Lung (tissue), 11 donors: ENCODE measurements at regions not wholly inside any gene's neighbourhood (a gene's known extent, or its start where the extent isn't known, plus 50 kb on each side); places are given as distances from the start of the nearest gene placed in this dataset.

Experiments used
- ATAC-seq: fragments of 200-7000 bp; cut with Tn5 transposase; one replicate; pipeline ENCODE4 v1.9.1; 2020; ENCODE audit warnings: moderate number of reproducible peaks; ENCODE audit not compliant: insufficient read depth, low FRiP score
- DNase-seq, 3 donors: peaks; one replicate each; pipeline ENCODE4 v3.0.0-alpha.2; 2013 to 2017
- H3K27ac ChIP-seq, 2 donors: one replicate each; pipeline ENCODE4 v1.5.1; 2013; ENCODE audit warnings: mild to moderate bottlenecking in 2 of 2, moderate library complexity in 2 of 2, control low read depth in 1 of 2, inconsistent platforms in 1 of 2, low read depth in 1 of 2, low read length in 1 of 2
- H3K27me3 ChIP-seq, 3 donors: one replicate each; pipeline ENCODE4 v1.5.1; 2013; ENCODE audit warnings: low read length in 2 of 3; ENCODE audit not compliant: control insufficient read depth in 3 of 3, insufficient read depth in 3 of 3
- H3K36me3 ChIP-seq, 4 donors: one replicate each; pipeline ENCODE4 v1.5.1; 2013; ENCODE audit warnings: low read length in 4 of 4, mild to moderate bottlenecking in 1 of 4, moderate library complexity in 1 of 4; ENCODE audit not compliant: control insufficient read depth in 4 of 4, insufficient read depth in 4 of 4
- H3K4me1 ChIP-seq, 5 donors: one replicate each; pipeline ENCODE4 v1.5.1; 2013; ENCODE audit warnings: low read length in 5 of 5, mild to moderate bottlenecking in 2 of 5, moderate library complexity in 1 of 5; ENCODE audit not compliant: control insufficient read depth in 5 of 5, insufficient read depth in 5 of 5
- H3K4me3 ChIP-seq: one replicate; pipeline ENCODE4 v1.5.1; 2013; ENCODE audit warnings: mild to moderate bottlenecking, control low read depth, moderate library complexity
- H3K9ac ChIP-seq, 2 donors: one replicate each; pipeline ENCODE4 v1.5.1; 2013; ENCODE audit warnings: low read length in 2 of 2, control low read depth in 1 of 2; ENCODE audit not compliant: insufficient read depth in 1 of 2
- H3K9me3 ChIP-seq, 4 donors: one replicate each; pipeline ENCODE4 v1.5.1; 2013; ENCODE audit warnings: low read length in 3 of 4, mild to moderate bottlenecking in 1 of 4, moderate library complexity in 1 of 4; ENCODE audit not compliant: control insufficient read depth in 4 of 4, insufficient read depth in 3 of 4
- CTCF ChIP-seq: IDR thresholded peaks from 2 replicates; pipeline ENCODE4 v1.5.1; 2012; ENCODE audit warnings: mild to moderate bottlenecking; ENCODE audit errors: control extremely low read depth, extremely low read depth
- WGBS, 2 donors: extraction: QIAGEN DNeasy Blood & Tissue Kit; methylation state at CpG; one replicate each; pipeline ENCODE4 v1.1.7; 2013; 5-methylcytosine and 5-hydroxymethylcytosine counted together
- donor health status: control.
- donor health status: control.
- donor health status: Bipolar disorder and iron deficiency.
- donor health status: healthy.
- donor health status: DM: yes; HTN: yes; CAD: no.

- no peak overlapping the region for H3K4me3 ChIP-seq
- no peaks in the 10 kb centered on the region for H3K36me3 ChIP-seq
- WGBS, 2 donors: 40 to 70% methylated on average over 1 of the region's 1 CpG
- peaks cover 0 to 13% (median 0%) of the 10 kb centered on the region in 5 donors for H3K4me1 ChIP-seq
- ATAC-seq: no peak
- no peaks in the 10 kb centered on the region for H3K27me3 ChIP-seq
- H3K27ac ChIP-seq: no peak overlapping the region
- no peak for DNase-seq
- no peak for TF ChIP-seq CTCF
- H3K9ac ChIP-seq: no peak overlapping the region
- H3K9me3 ChIP-seq: no peaks in the 10 kb centered on the region
Observed at GRCh38 chr3:167162083-167162482, 218.0 kb downstream of the ZBBX start.

GRCh38 chr3:167160781-167161180, 219.3 kb downstream of the ZBBX start:
- Histone ChIP-seq H3K27ac (no peak overlapping the region), H3K36me3 (no peaks in the 10 kb centered on the region), H3K9ac (no peak overlapping the region), H3K4me1 (peaks cover 0 to 5% (median 0%) of the 10 kb centered on the region in 5 donors), H3K27me3 (no peaks in the 10 kb centered on the region), H3K4me3 (no peak overlapping the region), H3K9me3 (peaks cover 0 to 6% (median under 1%) of the 10 kb centered on the region in 4 donors)
- TF ChIP-seq CTCF: no peak
- 85 to 89% methylated on average over 1 of the region's 1 CpG for WGBS, 2 donors
- DNase-seq (peak in 2 of 3 donors; percentile 27 to 60), ATAC-seq (no peak)

GRCh38 chr3:167151636-167152035, 228.5 kb downstream of the ZBBX start:
- ATAC-seq: no peak
- WGBS, 2 donors: 61 to 93% methylated on average over 2 of the region's 2 CpGs
- TF ChIP-seq CTCF: no peak
- peak in 1 of 3 donors; percentile 17 for DNase-seq
- no peaks in the 10 kb centered on the region for H3K27me3 ChIP-seq
- no peak overlapping the region for H3K4me3 ChIP-seq
- no peaks in the 10 kb centered on the region for H3K4me1 ChIP-seq
- peaks cover 0 to 8% (median 1%) of the 10 kb centered on the region in 4 donors for H3K9me3 ChIP-seq
- H3K36me3 ChIP-seq: no peaks in the 10 kb centered on the region
- no peak overlapping the region for H3K27ac ChIP-seq
- H3K9ac ChIP-seq: no peak overlapping the region

- no peak for TF ChIP-seq CTCF
Observed at GRCh38 chr3:167148136-167148535, 232.0 kb downstream of the ZBBX start.

More at GRCh38 chr3:167148136-167148535, 232.0 kb downstream of the ZBBX start:
- no peaks in the 10 kb centered on the region for H3K9me3 ChIP-seq
- DNase-seq (no peak), ATAC-seq (no peak)
- no peaks in the 10 kb centered on the region for H3K36me3 ChIP-seq
- no peak overlapping the region for H3K4me3 ChIP-seq
- no peaks in the 10 kb centered on the region for H3K4me1 ChIP-seq
- 56 to 67% methylated on average over 4 of the region's 4 CpGs for WGBS, 2 donors
- H3K27ac ChIP-seq: no peak overlapping the region
- no peak overlapping the region for H3K9ac ChIP-seq
- H3K27me3 ChIP-seq: no peaks in the 10 kb centered on the region
